GM21423 (cell line): ENCODE measurements at regions not wholly inside any gene's neighbourhood (a gene's known extent, or its start where the extent isn't known, plus 50 kb on each side); places are given as distances from the start of the nearest gene placed in this dataset.

Experiments
- ATAC-seq: cut with Tn5 transposase; IDR thresholded peaks from one replicate; pipeline ENCODE4 v1.9.1; 2021; ENCODE audit warnings: mild to moderate bottlenecking, moderate library complexity; ENCODE audit not compliant: unreplicated experiment

DNA sequence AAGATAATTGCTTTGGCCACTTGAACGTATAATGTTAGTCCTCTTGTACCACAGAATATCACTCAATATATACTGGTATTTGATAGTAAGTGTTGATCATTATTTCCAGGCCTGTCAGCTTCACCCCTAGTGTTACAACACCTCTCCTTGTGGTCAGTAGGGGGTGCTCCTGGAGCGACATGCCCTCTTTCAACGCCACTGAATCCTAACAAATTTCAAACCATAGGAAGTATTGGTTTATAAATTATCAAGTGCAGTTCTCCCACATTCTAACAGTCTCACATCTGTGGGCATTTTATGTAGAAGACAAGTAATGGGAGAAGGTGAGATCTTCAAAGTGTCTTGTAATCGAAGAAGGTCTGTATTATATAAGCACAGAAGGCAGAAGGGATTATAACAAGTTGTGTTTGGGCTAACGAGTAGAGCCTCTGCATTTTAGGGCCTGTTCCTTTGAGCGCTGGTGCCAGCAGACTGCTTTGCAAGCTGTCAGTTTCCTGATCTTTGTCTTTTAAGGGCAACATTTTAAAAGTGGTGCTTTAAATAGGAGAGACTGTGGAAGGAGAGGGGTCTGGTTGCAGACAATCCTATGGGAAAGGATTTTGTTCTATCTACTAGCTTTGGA, 57.1 kb upstream of the CEP162 start:
- ATAC-seq = no peak

DNA sequence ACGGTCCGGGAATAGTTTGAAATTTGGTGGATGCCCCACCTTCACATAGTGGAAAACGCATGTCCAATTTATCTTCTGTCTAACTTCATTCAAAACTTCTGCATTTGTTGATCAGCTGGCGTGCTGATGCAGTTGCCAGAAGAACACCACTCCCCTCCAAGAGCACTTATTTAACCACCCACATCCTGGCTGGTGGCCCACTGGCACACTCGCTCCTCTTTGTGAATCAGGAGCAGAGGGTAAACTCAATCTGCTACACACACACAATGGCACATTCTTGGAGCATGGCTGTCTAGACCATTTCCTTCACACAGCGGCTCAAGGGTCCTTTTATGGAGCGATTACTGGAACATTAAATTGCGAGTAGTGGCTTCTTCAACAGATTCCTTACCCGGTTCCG, 55.1 kb upstream of the CEP162 start:
- no peak for ATAC-seq

DNA sequence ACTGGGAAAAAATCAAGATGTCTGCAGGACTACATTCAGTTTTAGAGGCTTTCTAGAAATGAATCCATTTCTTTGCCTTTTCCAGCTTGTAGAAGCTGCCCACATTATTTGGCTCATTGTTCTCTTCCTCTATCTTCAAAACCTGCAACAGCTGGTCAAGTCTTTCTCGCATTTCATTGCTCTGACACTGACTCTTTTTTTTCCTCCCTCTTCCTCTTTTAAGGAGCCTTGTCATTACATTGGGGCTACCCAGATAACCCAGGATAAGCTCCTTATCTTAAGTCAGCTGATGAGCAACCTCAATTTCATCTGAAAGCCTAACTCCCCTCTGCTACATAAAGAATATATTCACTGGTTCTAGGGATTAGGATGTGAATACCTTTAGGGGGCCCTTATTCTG, 53.2 kb upstream of the CEP162 start:
- ATAC-seq = no peak

DNA sequence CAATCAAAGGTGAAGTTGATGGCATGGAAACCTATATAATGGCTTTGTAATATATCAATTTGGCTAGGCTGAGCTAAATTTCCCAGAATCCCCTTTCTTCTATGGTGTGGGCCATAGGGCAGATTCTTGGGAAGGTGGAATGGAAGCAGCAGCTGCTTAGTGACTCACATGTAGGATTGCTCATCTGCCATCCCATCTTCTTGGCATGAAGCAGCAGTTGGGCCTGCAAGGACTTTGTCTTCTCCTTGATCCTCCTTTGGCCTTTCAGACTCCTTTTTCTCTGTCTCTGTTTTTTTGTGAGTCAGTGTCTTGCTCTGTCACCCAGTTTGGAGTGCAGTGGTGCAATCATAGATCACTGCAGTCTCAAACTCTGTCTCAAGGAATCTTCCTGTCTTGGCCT, 52.6 kb upstream of the CEP162 start:
- ATAC-seq = no peak

DNA sequence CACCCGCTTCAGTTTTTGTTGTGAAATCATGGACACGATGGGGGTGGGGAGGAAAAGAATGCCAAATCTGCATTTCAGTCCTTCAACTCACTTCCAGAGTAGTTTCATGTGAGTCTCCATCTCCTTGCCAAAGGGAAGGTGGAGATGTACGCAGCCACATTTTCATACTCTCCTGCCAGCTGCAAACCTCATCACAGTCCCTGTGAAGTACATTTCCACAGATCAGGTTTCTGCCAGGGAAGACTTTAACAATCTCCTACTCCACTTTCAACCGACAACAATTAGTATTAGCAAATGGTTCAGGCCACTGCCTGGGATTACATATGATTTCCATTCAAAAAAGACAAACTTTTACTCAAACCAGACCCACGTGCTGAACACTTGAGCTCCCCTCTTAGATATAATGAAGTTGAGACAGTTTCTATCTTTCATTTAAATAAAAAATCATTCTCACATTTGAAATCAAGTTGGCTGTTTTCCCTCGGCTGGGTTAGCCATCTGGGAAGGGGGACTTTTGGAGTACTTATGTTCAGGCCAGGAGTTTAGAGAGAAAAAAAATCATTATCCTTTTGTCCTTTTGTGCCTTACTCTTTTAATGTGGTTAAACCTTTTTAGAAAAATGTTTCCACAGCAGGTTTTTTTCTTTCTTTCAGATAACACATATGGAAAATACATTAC, 51.0 kb upstream of the CEP162 start:
- ATAC-seq = no peak
